Nucleus accumbens (tissue), 56 donors: ENCODE measurements at regions not wholly inside any gene's neighbourhood (a gene's known extent, or its start where the extent isn't known, plus 50 kb on each side); places are given as distances from the start of the nearest gene placed in this dataset.

Experiments
- DNase-seq, 56 donors: peaks; one replicate each; lab custom pipeline; 2025; lab: John Stamatoyannopoulos, UW

- no peak for DNase-seq
Measured at GRCh38 chrY:17235769-17236168, 644.3 kb downstream of the CDY2B start.

DNA sequence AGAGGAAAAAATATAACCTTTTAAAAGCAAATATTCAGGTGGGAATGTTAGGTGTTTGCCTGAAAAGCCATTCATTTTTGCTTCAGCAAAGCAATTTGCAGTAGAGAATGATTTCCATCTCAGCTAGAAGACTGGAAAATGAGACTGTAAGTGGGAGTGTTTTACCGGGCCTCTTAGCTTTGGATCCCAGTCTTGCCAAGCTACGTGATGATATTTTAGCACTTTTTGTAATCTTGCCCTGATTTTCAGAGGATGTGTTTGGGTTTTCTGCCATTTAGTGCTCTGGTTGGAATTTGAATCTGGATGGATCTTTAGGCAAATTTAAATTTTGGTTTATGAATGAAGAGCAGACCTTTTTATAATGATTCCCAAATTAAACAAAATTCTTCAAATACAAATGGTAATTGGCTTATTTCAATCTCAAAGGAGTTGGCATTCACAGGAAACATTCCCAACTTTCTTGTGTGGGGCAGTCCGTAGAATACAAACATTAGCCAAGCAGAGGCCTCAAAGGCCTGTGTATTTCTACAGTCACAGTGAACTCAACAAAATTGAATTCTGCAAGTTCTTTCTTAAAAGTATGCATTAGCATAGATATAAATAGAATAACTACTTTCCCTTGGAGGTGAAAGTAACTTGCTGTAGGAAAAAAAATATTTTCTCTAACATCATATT lies 646.4 kb downstream of the CDY2B start:
- DNase-seq = no peak

GRCh38 chrY:17231994-17232393 lies 648.0 kb downstream of the CDY2B start:
- no peak for DNase-seq

- no peak for DNase-seq
Measured at GRCh38 chrY:17223502-17223901, 656.5 kb downstream of the CDY2B start.

- DNase-seq = no peak
Measured at GRCh38 chrY:17202395-17202794, 677.6 kb downstream of the CDY2B start.

- no peak for DNase-seq
Measured at GRCh38 chrY:17184299-17184698, 695.7 kb downstream of the CDY2B start.

DNA sequence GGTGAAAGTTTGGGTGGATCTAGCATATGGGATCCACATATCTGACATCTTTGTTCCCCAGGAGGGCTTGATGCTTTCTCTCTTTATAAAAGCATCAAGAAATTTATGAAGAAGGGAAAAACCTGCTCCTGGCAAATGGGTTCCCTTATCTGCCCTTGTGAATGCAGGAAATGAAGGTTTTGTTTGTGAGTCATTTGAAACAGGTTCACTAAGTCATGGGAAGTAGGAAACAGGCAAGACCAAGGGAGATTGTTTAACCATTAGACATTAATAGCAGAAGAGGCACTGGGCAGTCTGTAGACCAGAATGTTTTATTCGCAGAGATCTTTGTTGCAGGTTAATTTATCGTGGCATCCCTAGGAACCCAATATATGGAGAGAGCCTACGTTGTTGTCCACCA lies 713.1 kb downstream of the CDY2B start:
- DNase-seq = no peak

DNA sequence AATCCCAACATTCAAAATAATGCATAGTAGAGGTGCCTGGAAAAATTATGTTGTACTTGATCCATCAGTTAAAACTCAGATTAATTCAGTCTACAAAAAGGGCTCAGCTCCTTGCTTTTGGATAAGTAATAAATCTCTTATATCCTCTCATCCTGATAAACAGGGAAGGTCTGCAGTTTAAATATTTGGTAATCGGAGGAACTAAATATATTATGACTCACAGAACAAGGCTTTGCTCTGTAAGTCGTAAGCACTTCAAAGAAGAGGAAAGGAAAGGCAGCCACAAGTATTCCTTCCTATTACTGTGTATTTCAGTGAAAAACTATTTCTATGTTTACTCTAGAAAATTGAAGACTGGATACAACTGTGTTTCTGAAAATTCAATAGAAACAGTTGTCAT lies 757.9 kb downstream of the CDY2B start:
- DNase-seq = no peak

- DNase-seq = no peak
Measured at GRCh38 chrY:17085303-17085702, 794.7 kb downstream of the CDY2B start.

GRCh38 chrY:17079887-17080286 lies 800.1 kb downstream of the CDY2B start:
- DNase-seq = no peak

DNA sequence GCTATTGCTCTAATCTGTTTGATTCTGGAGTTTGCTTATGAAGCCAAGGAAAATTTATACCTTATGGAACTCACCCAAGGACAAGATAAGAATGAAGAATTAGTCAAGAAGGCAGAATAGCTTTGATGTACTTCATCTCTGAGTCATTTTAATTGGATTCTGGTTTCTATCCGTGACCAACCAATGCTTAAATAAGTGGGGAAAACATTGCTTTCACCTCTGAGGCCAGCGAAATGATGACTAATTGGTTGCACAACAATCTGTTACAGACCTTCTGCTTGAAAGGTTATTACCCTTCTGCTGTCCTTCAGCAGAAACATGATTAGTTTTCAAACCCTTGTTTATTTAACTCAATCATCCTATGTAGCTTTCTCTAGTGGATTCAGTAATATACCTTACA lies 812.7 kb downstream of the CDY2B start:
- DNase-seq = no peak

GRCh38 chrY:17053041-17053440 lies 827.0 kb downstream of the CDY2B start:
- no peak for DNase-seq

DNA sequence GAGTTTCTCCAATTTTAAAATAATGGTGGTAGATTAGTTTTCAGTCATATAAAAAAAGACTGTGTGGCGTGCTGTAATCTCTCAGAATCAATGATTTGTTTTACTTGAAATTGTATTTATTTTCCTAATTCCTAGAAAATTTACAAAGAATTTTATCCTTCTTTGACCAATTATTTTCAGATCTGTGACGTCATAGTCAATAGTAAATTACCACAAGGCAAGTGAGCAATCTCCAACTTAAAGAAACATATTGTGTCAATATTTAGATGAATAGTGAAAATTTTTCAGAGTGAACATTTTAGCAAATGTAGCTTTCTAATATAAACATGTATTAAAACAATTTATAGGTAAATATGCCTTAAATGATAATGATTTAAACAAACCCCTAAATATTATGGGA lies 829.6 kb downstream of the CDY2B start:
- DNase-seq = no peak

GRCh38 chrY:17045124-17045523 lies 834.9 kb downstream of the CDY2B start:
- DNase-seq = no peak

DNA sequence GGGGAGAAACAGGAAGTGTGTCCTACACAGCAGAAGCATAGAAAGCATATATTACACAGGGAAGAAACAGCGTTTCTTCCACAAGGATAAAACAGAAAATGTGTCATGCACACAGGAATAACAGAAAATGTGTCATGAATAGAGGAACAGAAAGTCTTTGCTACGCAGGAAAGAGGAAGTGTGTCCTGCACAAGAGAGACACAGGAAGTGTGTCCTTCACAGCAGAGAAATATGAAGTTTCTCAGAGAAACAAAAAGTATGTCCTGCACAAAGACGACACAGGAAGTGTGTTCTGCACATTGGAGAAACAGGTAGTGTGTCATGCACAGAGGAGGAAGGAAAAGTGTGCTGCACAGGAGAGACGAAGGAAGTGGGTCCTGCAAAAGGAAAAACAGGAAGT lies 835.3 kb downstream of the CDY2B start:
- no peak for DNase-seq

DNA sequence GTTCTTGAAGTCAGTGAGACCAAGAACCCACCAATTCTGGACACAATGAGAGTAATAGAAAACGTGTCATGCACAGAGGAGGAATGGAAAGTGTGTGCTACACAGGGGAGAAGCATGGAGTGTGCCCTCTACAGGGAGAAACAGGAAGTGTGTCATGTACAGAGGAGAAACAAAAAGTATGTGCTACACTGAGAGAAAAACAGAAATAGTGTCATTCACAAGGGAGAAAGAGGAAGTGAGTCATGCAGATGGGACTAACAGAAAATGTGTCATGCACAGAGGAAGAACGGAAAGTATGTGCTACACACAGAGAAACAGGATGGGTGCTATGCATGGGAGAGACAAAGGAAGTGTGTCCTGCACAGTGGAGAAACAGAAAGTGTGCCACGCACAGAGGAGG lies 835.7 kb downstream of the CDY2B start:
- DNase-seq = no peak

DNA sequence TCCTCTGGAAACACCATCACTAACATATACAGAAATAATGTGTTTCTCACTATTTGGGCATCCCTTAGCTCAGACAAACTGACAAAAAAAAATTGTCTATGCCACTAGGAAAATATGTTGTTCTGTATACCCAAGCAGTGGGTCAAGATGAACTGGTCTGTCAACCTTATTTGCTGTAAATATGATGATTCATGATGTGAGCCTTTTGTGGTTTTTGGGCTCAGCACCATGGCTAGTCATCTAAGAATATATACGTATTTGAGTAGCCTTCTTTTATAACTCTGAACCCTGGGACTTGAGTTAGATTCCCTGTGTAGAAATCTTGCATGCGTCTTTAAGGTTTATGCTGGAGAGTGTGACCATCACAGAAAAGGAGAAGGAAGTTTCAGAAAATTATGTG lies 841.6 kb downstream of the CDY2B start:
- DNase-seq = no peak

GRCh38 chrY:17018126-17018525 lies 861.9 kb downstream of the CDY2B start:
- no peak for DNase-seq

- DNase-seq = no peak
Measured at GRCh38 chrY:16993551-16993950, 886.5 kb downstream of the CDY2B start.

DNA sequence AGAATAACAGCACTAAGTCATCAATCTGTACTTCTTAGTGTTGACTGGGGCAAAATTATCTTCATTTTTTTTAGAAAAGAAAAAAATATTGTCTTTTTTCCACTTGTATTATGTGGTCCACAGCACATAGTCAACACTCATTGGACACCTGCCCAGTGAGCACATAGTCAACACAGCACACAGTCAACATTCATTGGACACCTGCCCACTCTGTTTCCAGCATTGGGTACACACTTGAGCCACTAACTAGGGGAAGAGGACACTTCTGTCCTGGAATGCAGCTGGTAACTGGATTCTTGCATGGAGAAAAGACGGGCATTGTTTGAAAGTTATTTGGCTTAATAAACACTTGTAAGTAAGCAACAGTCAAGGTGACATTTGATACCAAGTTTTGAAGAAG lies 898.2 kb downstream of the CDY2B start:
- no peak for DNase-seq

- no peak for DNase-seq
Measured at GRCh38 chrY:16959071-16959470, 920.9 kb downstream of the CDY2B start.

- DNase-seq = no peak
Measured at GRCh38 chrY:16947221-16947620, 932.8 kb downstream of the CDY2B start.
